DND-41 (cell line): ENCODE measurements at regions not wholly inside any gene's neighbourhood (a gene's known extent, or its start where the extent isn't known, plus 50 kb on each side); places are given as distances from the start of the nearest gene placed in this dataset.
"Not testable (repeated sequence)": the region's sequence is repeated elsewhere in the genome, so short reads cannot be mapped to it uniquely, and the experiment has no call there.

Experiments
- ATAC-seq: fragments of 200-7000 bp; cut with Tn5 transposase; 3 replicates; pipeline ENCODE4 v1.9.1; 2021; ENCODE audit warnings: low read depth; ENCODE audit not compliant: insufficient read depth
- DNase-seq: peaks from one replicate; pipeline ENCODE4 v3.0.0-alpha.2; 2020
- H2AFZ ChIP-seq: 2 replicates; pipeline ENCODE4 v1.6.0; 2012; ENCODE audit warnings: low read depth, low read length
- H3K27ac ChIP-seq: 2 replicates; pipeline ENCODE4 v1.5.1; 2012; ENCODE audit warnings: low read length, inconsistent platforms
- H3K27me3 ChIP-seq: fragments of 200-600 bp; sonication (generic); 2 replicates; pipeline ENCODE4 v1.6.0; 2012; ENCODE audit warnings: low read length, mild to moderate bottlenecking, inconsistent platforms; ENCODE audit not compliant: insufficient read depth, poor library complexity
- H3K36me3 ChIP-seq: 2 replicates; pipeline ENCODE4 v1.5.1; 2012; ENCODE audit warnings: low read length, inconsistent platforms; ENCODE audit not compliant: insufficient read depth
- H3K4me1 ChIP-seq: 2 replicates; pipeline ENCODE4 v1.5.1; 2012; ENCODE audit warnings: mild to moderate bottlenecking, low read length; ENCODE audit not compliant: insufficient read depth
- H3K4me2 ChIP-seq: 2 replicates; pipeline ENCODE4 v1.6.0; 2012; ENCODE audit warnings: mild to moderate bottlenecking, moderate library complexity, low read length, inconsistent platforms; ENCODE audit not compliant: insufficient read depth
- H3K4me3 ChIP-seq, 2 experiments: fragments of 200-600 bp in 1 of 2; shearing (Covaris generic) in 1 of 2; 2 replicates each; pipeline ENCODE4 v1.5.1; 2012 to 2016; ENCODE audit warnings: inconsistent platforms in 2 of 2, low read length in 2 of 2, mild to moderate bottlenecking in 2 of 2, low read depth in 1 of 2, moderate library complexity in 1 of 2
- H3K79me2 ChIP-seq: 2 replicates; pipeline ENCODE4 v1.6.0; 2012; ENCODE audit warnings: low read length, inconsistent platforms; ENCODE audit not compliant: insufficient read depth
- H3K9ac ChIP-seq: 2 replicates; pipeline ENCODE4 v1.6.0; 2012; ENCODE audit warnings: low read depth, mild to moderate bottlenecking, inconsistent platforms, low read length, moderate library complexity
- H3K9me3 ChIP-seq: 2 replicates; pipeline ENCODE4 v1.5.1; 2012; ENCODE audit warnings: low read length, moderate library complexity, mild to moderate bottlenecking, inconsistent platforms; ENCODE audit not compliant: insufficient read depth, severe bottlenecking
- H4K20me1 ChIP-seq: 2 replicates; pipeline ENCODE4 v1.6.0; 2012; ENCODE audit warnings: low read length; ENCODE audit not compliant: insufficient read depth
- CTCF ChIP-seq: IDR thresholded peaks from 2 replicates; pipeline ENCODE4 v1.5.1; 2012; ENCODE audit warnings: borderline replicate concordance, low read length, moderate library complexity, mild to moderate bottlenecking; ENCODE audit not compliant: poor library complexity, severe bottlenecking; ENCODE audit errors: extremely low read depth
- EZH2 ChIP-seq: IDR thresholded peaks from 3 replicates; pipeline ENCODE4 v1.6.1; 2012; ENCODE audit warnings: borderline replicate concordance, low read depth, mild to moderate bottlenecking, moderate library complexity, low read length, inconsistent platforms; ENCODE audit not compliant: severe bottlenecking

- no peaks in the 10 kb centered on the region for H3K36me3 ChIP-seq
- no peak overlapping the region for H3K9ac ChIP-seq
- no peak overlapping the region for H3K4me3 ChIP-seq
- no peaks in the 10 kb centered on the region for H4K20me1 ChIP-seq
- no peak for ATAC-seq
- no peak for DNase-seq
- TF ChIP-seq CTCF: no peak
- no peak for TF ChIP-seq EZH2
- H3K79me2 ChIP-seq: no peaks in the 10 kb centered on the region
- H3K9me3 ChIP-seq: peaks cover 5% of the 10 kb centered on the region
- H3K4me2 ChIP-seq: no peak overlapping the region
- H3K27me3 ChIP-seq: no peaks in the 10 kb centered on the region
- no peak overlapping the region for H3K27ac ChIP-seq
- H3K4me1 ChIP-seq: no peaks in the 10 kb centered on the region
- H2AFZ ChIP-seq: no peak overlapping the region
Measured at GRCh38 chr7:153407291-153408046, 644.7 kb upstream of the DPP6 start.

GRCh38 chr7:153408360-153409335 lies 643.5 kb upstream of the DPP6 start:
- H3K27me3 ChIP-seq: no peaks in the 10 kb centered on the region
- H3K79me2 ChIP-seq: no peaks in the 10 kb centered on the region
- H3K9me3 ChIP-seq: peaks cover 3% of the 10 kb centered on the region
- H3K4me1 ChIP-seq: no peaks in the 10 kb centered on the region
- H3K36me3 ChIP-seq: no peaks in the 10 kb centered on the region
- H3K4me3 ChIP-seq: no peak overlapping the region
- H3K4me2 ChIP-seq: no peak overlapping the region
- H3K27ac ChIP-seq: no peak overlapping the region
- TF ChIP-seq EZH2: no peak
- no peak for TF ChIP-seq CTCF
- ATAC-seq (no peak), DNase-seq (no peak)
- H4K20me1 ChIP-seq: no peaks in the 10 kb centered on the region
- H3K9ac ChIP-seq: no peak overlapping the region
- no peak overlapping the region for H2AFZ ChIP-seq

GRCh38 chr7:153409567-153410342 lies 642.4 kb upstream of the DPP6 start:
- H2AFZ ChIP-seq, H3K27me3 ChIP-seq, H3K79me2 ChIP-seq, H3K27ac ChIP-seq, H4K20me1 ChIP-seq, H3K4me3 ChIP-seq, H3K4me2 ChIP-seq, H3K9me3 ChIP-seq, H3K4me1 ChIP-seq, H3K9ac ChIP-seq, ATAC-seq, H3K36me3 ChIP-seq, DNase-seq: not testable (repeated sequence)

- H3K27me3 ChIP-seq, H3K4me2 ChIP-seq, H3K79me2 ChIP-seq, ATAC-seq, H4K20me1 ChIP-seq, H3K36me3 ChIP-seq, DNase-seq, H3K27ac ChIP-seq, H3K9me3 ChIP-seq, H3K9ac ChIP-seq, H3K4me1 ChIP-seq, H3K4me3 ChIP-seq, H2AFZ ChIP-seq: not testable (repeated sequence)
Measured at GRCh38 chr7:153410997-153411642, 641.1 kb upstream of the DPP6 start.

GRCh38 chr7:153412114-153412823 lies 639.9 kb upstream of the DPP6 start:
- H3K4me1 ChIP-seq, H3K79me2 ChIP-seq, H3K4me2 ChIP-seq, H4K20me1 ChIP-seq, H3K4me3 ChIP-seq, ATAC-seq, H3K27me3 ChIP-seq, H3K27ac ChIP-seq, H2AFZ ChIP-seq, H3K9me3 ChIP-seq, H3K9ac ChIP-seq, H3K36me3 ChIP-seq, DNase-seq: not testable (repeated sequence)
